CD4-positive, alpha-beta memory T cell (primary cell): ENCODE measurements at regions not wholly inside any gene's neighbourhood (a gene's known extent, or its start where the extent isn't known, plus 50 kb on each side); places are given as distances from the start of the nearest gene placed in this dataset.
A peak's percentile ranks its signal among the peaks of the same experiment; 100 is the strongest.

ENCODE experiments used
- CTCF ChIA-PET: fragments of 350-600 bp; sonication (Branson Sonifier 250); formaldehyde crosslinking; loops from one replicate; lab custom pipeline; 2021; ENCODE audit warnings: inconsistent platforms; ENCODE audit not compliant: partially characterized antibody; lab: Charles Lee
- POLR2A ChIA-PET: fragments of 350-600 bp; sonication (Branson Sonifier 250); formaldehyde crosslinking; loops from one replicate; lab custom pipeline; 2021; ENCODE audit not compliant: partially characterized antibody; lab: Charles Lee
- DNase-seq, 5 donors: peaks; one replicate each; pipeline versions ENCODE4 v3.0.0 to v3.0.0-alpha.2; 2020 to 2022; ENCODE audit warnings: mixed read lengths in 1 of 5
- H3K27ac ChIP-seq: one replicate; pipeline ENCODE4 v1.7.0; 2013; ENCODE audit warnings: low read depth, low read length
- H3K27me3 ChIP-seq: 2 replicates; pipeline ENCODE4 v1.7.0; 2013; ENCODE audit warnings: mild to moderate bottlenecking, low read length, moderate library complexity; ENCODE audit not compliant: insufficient read depth
- H3K36me3 ChIP-seq: 2 replicates; pipeline ENCODE4 v1.7.0; 2013; ENCODE audit warnings: mild to moderate bottlenecking, low read length, moderate library complexity; ENCODE audit not compliant: insufficient read depth
- H3K4me1 ChIP-seq: 2 replicates; pipeline ENCODE4 v1.7.0; 2013; ENCODE audit warnings: mild to moderate bottlenecking, low read length, moderate library complexity; ENCODE audit not compliant: insufficient read depth
- H3K4me3 ChIP-seq, 2 donors: one replicate each; pipeline ENCODE4 v1.7.0; 2013; ENCODE audit warnings: low read length in 2 of 2, mild to moderate bottlenecking in 1 of 2
- H3K9me3 ChIP-seq, 2 donors: one replicate each; pipeline ENCODE4 v1.7.0; 2013; ENCODE audit warnings: low read length in 2 of 2, control low read depth in 1 of 2; ENCODE audit not compliant: control insufficient read depth in 1 of 2
- H3K27ac Mint-ChIP-seq, 7 donors: one replicate each; pipeline ENCODE4 v1.8.0; 2020 to 2021; ENCODE audit warnings: mixed read lengths in 7 of 7, mild to moderate bottlenecking in 6 of 7, inconsistent platforms in 3 of 7, moderate library complexity in 3 of 7
- H3K27me3 Mint-ChIP-seq, 2 donors: one replicate each; pipeline ENCODE4 v1.8.0; 2020 to 2021; ENCODE audit warnings: mixed read lengths in 2 of 2
- H3K36me3 Mint-ChIP-seq, 2 donors: one replicate each; pipeline ENCODE4 v1.8.0; 2020 to 2021; ENCODE audit warnings: mixed read lengths in 2 of 2, inconsistent platforms in 1 of 2, mild to moderate bottlenecking in 1 of 2
- H3K4me1 Mint-ChIP-seq, 4 donors: one replicate each; pipeline ENCODE4 v1.8.0; 2020 to 2021; ENCODE audit warnings: mixed read lengths in 4 of 4, mild to moderate bottlenecking in 1 of 4
- H3K4me3 Mint-ChIP-seq, 8 donors: one replicate each; pipeline ENCODE4 v1.8.0; 2020 to 2021; ENCODE audit warnings: mixed read lengths in 8 of 8, mild to moderate bottlenecking in 7 of 8, moderate library complexity in 6 of 8, inconsistent platforms in 3 of 8
- H3K9me3 Mint-ChIP-seq, 8 donors: one replicate each; pipeline ENCODE4 v1.8.0; 2020 to 2021; ENCODE audit warnings: mixed read lengths in 8 of 8, mild to moderate bottlenecking in 5 of 8, inconsistent platforms in 3 of 8, moderate library complexity in 1 of 8
- intact Hi-C: fragments of 100-400 bp; cut with micrococcal nuclease; formaldehyde crosslinking; loops from one replicate; pipeline ENCODE4 v1.15.1; 2023

GRCh38 chr1:172751683-172752082 is 92.8 kb downstream of the FASLG start:
- H3K4me1 Mint-ChIP-seq, result peaks cover 9 to 12% (median 11%) of the 10 kb centered on the region in 4 donors
- ChIA-PET POLR2A (no interaction called here), CTCF (interaction anchor here (1.0 kb wide), 1 partner anchor 14 kb away, joined by 3 read pairs; no protein-coding TSS in a partner anchor)
- Histone ChIP-seq H3K4me3 (no peak overlapping the region), H3K27ac (no peak overlapping the region), H3K4me1 (peaks cover 11% of the 10 kb centered on the region), H3K9me3 (no peaks in the 10 kb centered on the region), H3K27me3 (no peaks in the 10 kb centered on the region), H3K36me3 (no peaks in the 10 kb centered on the region)
- intact Hi-C loops, result no loop called here
- H3K9me3 Mint-ChIP-seq, result no peaks in the 10 kb centered on the region
- H3K27ac Mint-ChIP-seq, result no peak overlapping the region
- no peak for DNase-seq
- peaks cover 3 to 8% of the 10 kb centered on the region in 2 donors for H3K27me3 Mint-ChIP-seq
- no peaks in the 10 kb centered on the region for H3K36me3 Mint-ChIP-seq
- no peak overlapping the region for H3K4me3 Mint-ChIP-seq

DNA sequence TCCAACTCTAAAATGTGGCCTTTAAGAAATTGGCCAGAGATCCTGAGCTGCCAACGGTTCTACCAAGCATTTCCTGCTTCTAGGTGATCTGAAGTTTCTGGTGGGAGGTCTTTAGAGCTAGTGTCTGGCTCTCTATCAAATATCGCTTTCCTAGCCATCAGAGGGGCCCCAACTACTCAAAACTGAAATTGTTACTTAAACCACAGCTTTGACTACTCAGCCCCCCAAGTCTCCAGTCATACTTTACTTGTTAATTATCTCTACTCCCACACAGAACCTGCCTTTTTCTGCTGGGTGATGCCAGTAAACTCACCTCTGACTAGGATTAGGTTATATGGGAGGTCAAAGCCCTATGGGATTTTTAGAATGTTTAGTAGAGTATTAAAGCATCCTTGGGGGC is 95.1 kb downstream of the FASLG start:
- no peak for DNase-seq
- Mint-ChIP-seq H3K4me3 (no peak overlapping the region), H3K4me1 (peaks cover 0 to 3% (median 2%) of the 10 kb centered on the region in 4 donors), H3K27me3 (peaks cover 3 to 14% of the 10 kb centered on the region in 2 donors), H3K9me3 (no peaks in the 10 kb centered on the region), H3K27ac (peak overlapping the region in 1 of 7 donors; percentile 9), H3K36me3 (no peaks in the 10 kb centered on the region)
- Histone ChIP-seq H3K36me3 (no peaks in the 10 kb centered on the region), H3K27me3 (no peaks in the 10 kb centered on the region), H3K4me1 (no peaks in the 10 kb centered on the region), H3K4me3 (no peak overlapping the region), H3K27ac (no peak overlapping the region), H3K9me3 (no peaks in the 10 kb centered on the region)
- intact Hi-C loops, result no loop called here
- ChIA-PET POLR2A (no interaction called here), CTCF (interaction anchor here (1.6 to 5.1 kb wide), 2 partner anchors 10 to 676 kb away, joined by 4 to 28 read pairs; no protein-coding TSS in a partner anchor)

GRCh38 chr1:172754609-172755008 is 95.7 kb downstream of the FASLG start:
- no peaks in the 10 kb centered on the region for H3K36me3 Mint-ChIP-seq
- no peak overlapping the region for H3K4me3 Mint-ChIP-seq
- no peaks in the 10 kb centered on the region for H3K9me3 Mint-ChIP-seq
- H3K9me3 ChIP-seq, result no peaks in the 10 kb centered on the region
- no peak overlapping the region for H3K27ac Mint-ChIP-seq
- no peaks in the 10 kb centered on the region for H3K4me1 ChIP-seq
- no peaks in the 10 kb centered on the region for H3K36me3 ChIP-seq
- H3K4me1 Mint-ChIP-seq, result peaks cover 0 to 3% (median 2%) of the 10 kb centered on the region in 4 donors
- DNase-seq, result no peak
- no peak overlapping the region for H3K4me3 ChIP-seq
- POLR2A ChIA-PET, result no interaction called here
- H3K27ac ChIP-seq, result no peak overlapping the region
- intact Hi-C loops, result no loop called here
- H3K27me3 Mint-ChIP-seq, result peaks cover 3 to 14% of the 10 kb centered on the region in 2 donors
- CTCF ChIA-PET, result interaction anchor here (5.1 kb wide), 1 partner anchor 10 kb away, joined by 28 read pairs; no protein-coding TSS in a partner anchor
- no peaks in the 10 kb centered on the region for H3K27me3 ChIP-seq

- no peak overlapping the region for H3K27ac Mint-ChIP-seq
- H3K4me1 Mint-ChIP-seq, result peaks cover 0 to 3% (median 2%) of the 10 kb centered on the region in 4 donors
- H3K36me3 Mint-ChIP-seq, result no peaks in the 10 kb centered on the region
- Histone ChIP-seq H3K4me3 (no peak overlapping the region), H3K27ac (no peak overlapping the region), H3K27me3 (no peaks in the 10 kb centered on the region), H3K9me3 (no peaks in the 10 kb centered on the region), H3K4me1 (no peaks in the 10 kb centered on the region), H3K36me3 (no peaks in the 10 kb centered on the region)
- ChIA-PET CTCF (interaction anchor here (1.1 to 5.1 kb wide), 2 partner anchors 10 to 11 kb away, joined by 3 to 28 read pairs; no protein-coding TSS in a partner anchor), POLR2A (interaction anchor here (0.6 kb wide), 1 partner anchor 1082 kb away, joined by 3 read pairs; no protein-coding TSS in a partner anchor)
- H3K9me3 Mint-ChIP-seq, result no peaks in the 10 kb centered on the region
- no peak overlapping the region for H3K4me3 Mint-ChIP-seq
- H3K27me3 Mint-ChIP-seq, result peaks cover 3 to 15% of the 10 kb centered on the region in 2 donors
- intact Hi-C loops, result no loop called here
- DNase-seq, result no peak
These were observed 96.2 kb downstream of the FASLG start for GRCh38 chr1:172755099-172755498.

DNA sequence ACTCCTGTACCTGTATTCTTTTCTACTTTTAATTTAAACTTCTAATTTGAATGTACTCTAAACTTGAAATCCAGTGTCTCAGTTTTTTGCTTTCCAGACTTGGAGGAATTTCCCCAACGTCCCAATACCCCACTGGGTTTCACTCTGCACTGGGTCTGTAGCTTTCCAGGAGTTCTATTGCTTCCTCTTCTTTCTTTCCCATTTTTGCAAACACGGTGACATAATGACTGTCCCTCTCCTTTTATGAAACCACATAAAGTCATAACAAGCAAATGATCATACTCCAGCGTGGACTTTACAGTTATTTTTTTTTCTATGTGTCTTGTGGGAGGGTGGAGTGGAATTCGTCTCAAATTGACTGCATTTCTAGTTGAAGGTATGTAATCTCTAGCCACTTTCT is 97.1 kb downstream of the FASLG start:
- Histone ChIP-seq H3K27me3 (no peaks in the 10 kb centered on the region), H3K27ac (no peak overlapping the region), H3K4me1 (no peaks in the 10 kb centered on the region), H3K4me3 (no peak overlapping the region), H3K36me3 (no peaks in the 10 kb centered on the region), H3K9me3 (no peaks in the 10 kb centered on the region)
- intact Hi-C loops, result no loop called here
- H3K4me1 Mint-ChIP-seq, result peaks cover 0 to 3% (median 2%) of the 10 kb centered on the region in 4 donors
- DNase-seq, result no peak
- CTCF ChIA-PET, result interaction anchor here (1.1 to 5.1 kb wide), 2 partner anchors 9 to 12 kb away, joined by 3 to 28 read pairs; no protein-coding TSS in a partner anchor
- no peak overlapping the region for H3K4me3 Mint-ChIP-seq
- no peaks in the 10 kb centered on the region for H3K36me3 Mint-ChIP-seq
- no peak overlapping the region for H3K27ac Mint-ChIP-seq
- no peaks in the 10 kb centered on the region for H3K9me3 Mint-ChIP-seq
- POLR2A ChIA-PET, result interaction anchor here (0.6 kb wide), 1 partner anchor 1081 kb away, joined by 3 read pairs; no protein-coding TSS in a partner anchor
- peaks cover 4 to 19% of the 10 kb centered on the region in 2 donors for H3K27me3 Mint-ChIP-seq

GRCh38 chr1:172758259-172758658 is 99.4 kb downstream of the FASLG start:
- CTCF ChIA-PET, result interaction anchor here (0.9 kb wide), 1 partner anchor 445 kb away, joined by 3 read pairs; no protein-coding TSS in a partner anchor
- H3K9me3 ChIP-seq, result no peaks in the 10 kb centered on the region
- Mint-ChIP-seq H3K36me3 (no peaks in the 10 kb centered on the region), H3K27me3 (peaks cover 4 to 19% of the 10 kb centered on the region in 2 donors), H3K4me3 (no peak overlapping the region), H3K9me3 (no peaks in the 10 kb centered on the region), H3K27ac (no peak overlapping the region), H3K4me1 (peaks cover 0 to 3% (median 2%) of the 10 kb centered on the region in 4 donors)
- no peaks in the 10 kb centered on the region for H3K4me1 ChIP-seq
- no peak overlapping the region for H3K27ac ChIP-seq
- no peaks in the 10 kb centered on the region for H3K36me3 ChIP-seq
- DNase-seq, result no peak
- POLR2A ChIA-PET, result no interaction called here
- intact Hi-C loops, result no loop called here
- no peaks in the 10 kb centered on the region for H3K27me3 ChIP-seq
- H3K4me3 ChIP-seq, result no peak overlapping the region

- Mint-ChIP-seq H3K27me3 (peaks cover 5 to 18% of the 10 kb centered on the region in 2 donors), H3K27ac (no peak overlapping the region), H3K4me1 (peaks cover 9 to 13% (median 10%) of the 10 kb centered on the region in 4 donors), H3K4me3 (no peak overlapping the region), H3K9me3 (no peaks in the 10 kb centered on the region), H3K36me3 (no peaks in the 10 kb centered on the region)
- Histone ChIP-seq H3K27me3 (no peaks in the 10 kb centered on the region), H3K4me3 (no peak overlapping the region), H3K4me1 (peaks cover 10% of the 10 kb centered on the region), H3K27ac (no peak overlapping the region), H3K36me3 (no peaks in the 10 kb centered on the region), H3K9me3 (no peaks in the 10 kb centered on the region)
- no peak for DNase-seq
- CTCF ChIA-PET, result no interaction called here
- intact Hi-C loops, result no loop called here
- POLR2A ChIA-PET, result no interaction called here
These were observed 101.2 kb downstream of the FASLG start for GRCh38 chr1:172760121-172760520.
